T-cell (primary cell): ENCODE measurements at regions not wholly inside any gene's neighbourhood (a gene's known extent, or its start where the extent isn't known, plus 50 kb on each side); places are given as distances from the start of the nearest gene placed in this dataset.

Source experiments
- ATAC-seq, 4 experiments: fragments of 200-7000 bp in 3 of 4; fragments of 150-1000 bp in 1 of 4; cut with Tn5 transposase; replicated peaks in 1 of 4; 1 replicate in 3 of 4; 2 replicates in 1 of 4; pipeline ENCODE4 v1.10.0; 2021; ENCODE audit warnings: moderate library complexity in 3 of 4, mild to moderate bottlenecking in 2 of 4, moderate number of reproducible peaks in 1 of 4
- CTCF ChIA-PET, 2 donors: fragments of 300-600 bp; sonication (Branson Sonifier 250); formaldehyde crosslinking; loops; one replicate each; lab custom pipeline; 2022; ENCODE audit warnings: antibody characterized with exemption in 2 of 2; lab: Charles Lee
- POLR2A ChIA-PET, 2 donors: fragments of 300-600 bp; sonication (Branson Sonifier 250); formaldehyde crosslinking; loops; one replicate each; lab custom pipeline; 2022; ENCODE audit warnings: antibody characterized with exemption in 2 of 2; lab: Charles Lee
- DNase-seq, 35 experiments: peaks; one replicate each; pipeline versions ENCODE4 v3.0.0 to v3.0.0-alpha.2; 2013 to 2023
- H3K27ac ChIP-seq: one replicate; pipeline ENCODE4 v1.5.1; 2013; ENCODE audit warnings: low read length
- H3K27me3 ChIP-seq, 2 experiments: replicated peaks in 1 of 2; 1 replicate in 1 of 2; 2 replicates in 1 of 2; pipeline versions ENCODE4 v1.6.1 to v1.7.0; 2013; ENCODE audit warnings: low read length in 1 of 2, mixed read lengths in 1 of 2; ENCODE audit not compliant: control insufficient read depth in 2 of 2, insufficient read depth in 2 of 2; ENCODE audit errors: extremely low read depth in 1 of 2
- H3K36me3 ChIP-seq, 2 donors: 1 replicate in 1 of 2; 2 replicates in 1 of 2; pipeline versions ENCODE4 v1.6.1 to v1.7.0; 2013; ENCODE audit warnings: low read length in 1 of 2; ENCODE audit not compliant: control insufficient read depth in 2 of 2, insufficient read depth in 1 of 2; ENCODE audit errors: extremely low read depth in 1 of 2
- H3K4me1 ChIP-seq, 2 experiments: 1 replicate in 1 of 2; 2 replicates in 1 of 2; pipeline versions ENCODE4 v1.6.1 to v1.7.0; 2013; ENCODE audit warnings: low read length in 2 of 2, mixed read lengths in 1 of 2; ENCODE audit not compliant: insufficient read depth in 2 of 2, control insufficient read depth in 1 of 2; ENCODE audit errors: extremely low read depth in 1 of 2
- H3K4me3 ChIP-seq, 2 donors: 1 replicate in 1 of 2; 2 replicates in 1 of 2; pipeline versions ENCODE4 v1.5.1 to v1.7.0; 2013; ENCODE audit warnings: mild to moderate bottlenecking in 2 of 2, low read length in 1 of 2, moderate library complexity in 1 of 2; ENCODE audit not compliant: control insufficient read depth in 1 of 2; ENCODE audit errors: extremely low read depth in 1 of 2
- H3K9me3 ChIP-seq: 2 replicates; pipeline ENCODE4 v1.7.0; 2013
- H3K27ac Mint-ChIP-seq, 2 donors: one replicate each; pipeline ENCODE4 v1.8.0; 2020 to 2021; ENCODE audit warnings: mild to moderate bottlenecking in 2 of 2, mixed read lengths in 2 of 2
- H3K27me3 Mint-ChIP-seq, 2 donors: one replicate each; pipeline ENCODE4 v1.8.0; 2021 to 2022; ENCODE audit warnings: mixed read lengths in 2 of 2
- H3K36me3 Mint-ChIP-seq: one replicate; pipeline ENCODE4 v1.8.0; 2021; ENCODE audit warnings: mixed read lengths
- H3K4me1 Mint-ChIP-seq, 3 donors: one replicate each; pipeline ENCODE4 v1.8.0; 2020 to 2022; ENCODE audit warnings: mixed read lengths in 3 of 3, mild to moderate bottlenecking in 1 of 3
- H3K4me3 Mint-ChIP-seq, 3 donors: one replicate each; pipeline ENCODE4 v1.8.0; 2020 to 2022; ENCODE audit warnings: mild to moderate bottlenecking in 3 of 3, mixed read lengths in 3 of 3, moderate library complexity in 3 of 3
- H3K9me3 Mint-ChIP-seq, 3 donors: one replicate each; pipeline ENCODE4 v1.8.0; 2020 to 2022; ENCODE audit warnings: mixed read lengths in 3 of 3
- WGBS: methylation state at CpG from one replicate; pipeline ENCODE4 v1.1.5; 2013; ENCODE audit warnings: missing lambda C conversion rate; ENCODE audit not compliant: insufficient coverage; 5-methylcytosine and 5-hydroxymethylcytosine counted together

GRCh38 chr7:157484411-157485081, 147.7 kb downstream of the DNAJB6 start:
- CTCF ChIA-PET: no interaction called here

GRCh38 chr7:157485361-157485831, 148.6 kb downstream of the DNAJB6 start:
- Histone ChIP-seq H3K36me3 (no peaks in the 10 kb centered on the region), H3K27me3 (peaks cover 0 to 36% of the 10 kb centered on the region in 2 experiments), H3K9me3 (no peaks in the 10 kb centered on the region), H3K27ac (no peak overlapping the region), H3K4me3 (no peak overlapping the region), H3K4me1 (peaks cover 2 to 30% of the 10 kb centered on the region in 2 experiments)
- ChIA-PET POLR2A (no interaction called here), CTCF (no interaction called here)
- Mint-ChIP-seq H3K4me1 (peaks cover 16 to 40% (median 22%) of the 10 kb centered on the region in 3 donors), H3K27ac (peak overlapping the region in 1 of 2 donors; percentile 6), H3K27me3 (no peaks in the 10 kb centered on the region), H3K4me3 (no peak overlapping the region), H3K36me3 (no peaks in the 10 kb centered on the region), H3K9me3 (no peaks in the 10 kb centered on the region)
- ATAC-seq: peak in 3 of 4 experiments; percentile 49 to 73 (median 54)
- 65% methylated on average over 7 of the region's 12 CpGs for WGBS
- peak in 1 of 35 experiments; percentile 24 for DNase-seq

More at GRCh38 chr7:157484411-157485081, 147.7 kb downstream of the DNAJB6 start:
- H3K4me3 ChIP-seq: no peak overlapping the region
- no peak overlapping the region for H3K27ac ChIP-seq
- 83% methylated on average over 26 of the region's 28 CpGs for WGBS
- H3K36me3 Mint-ChIP-seq: no peaks in the 10 kb centered on the region
- ATAC-seq (no peak), DNase-seq (peak in 1 of 35 experiments; percentile 10)
- H3K4me1 Mint-ChIP-seq: peaks cover 13 to 34% (median 15%) of the 10 kb centered on the region in 3 donors
- peaks cover 0 to 39% of the 10 kb centered on the region in 2 experiments for H3K27me3 ChIP-seq
- H3K27ac Mint-ChIP-seq: no peak overlapping the region
- no peaks in the 10 kb centered on the region for H3K27me3 Mint-ChIP-seq
- H3K36me3 ChIP-seq: no peaks in the 10 kb centered on the region
- POLR2A ChIA-PET: no interaction called here
- H3K9me3 Mint-ChIP-seq: no peaks in the 10 kb centered on the region
- peaks cover 0 to 21% of the 10 kb centered on the region in 2 experiments for H3K4me1 ChIP-seq
- no peaks in the 10 kb centered on the region for H3K9me3 ChIP-seq
- peak overlapping the region in 1 of 3 donors; percentile 19 for H3K4me3 Mint-ChIP-seq

GRCh38 chr7:157486007-157486755, 149.4 kb downstream of the DNAJB6 start:
- CTCF ChIA-PET: no interaction called here

GRCh38 chr7:157487046-157487770, 150.4 kb downstream of the DNAJB6 start:
- ChIA-PET CTCF (no interaction called here), POLR2A (no interaction called here)
- H3K27me3 ChIP-seq: peaks cover 0 to 29% of the 10 kb centered on the region in 2 experiments
- no peaks in the 10 kb centered on the region for H3K36me3 Mint-ChIP-seq
- no peak overlapping the region for H3K27ac Mint-ChIP-seq
- no peaks in the 10 kb centered on the region for H3K36me3 ChIP-seq
- peak overlapping the region in 1 of 3 donors; percentile 17 for H3K4me3 Mint-ChIP-seq
- no peaks in the 10 kb centered on the region for H3K27me3 Mint-ChIP-seq
- H3K4me1 Mint-ChIP-seq: peaks cover 29 to 55% (median 33%) of the 10 kb centered on the region in 3 donors
- WGBS: 92% methylated on average over 22 of the region's 24 CpGs
- ATAC-seq: no peak
- H3K9me3 Mint-ChIP-seq: peaks cover 0 to 2% (median under 1%) of the 10 kb centered on the region in 3 donors
- H3K4me3 ChIP-seq: no peak overlapping the region
- H3K9me3 ChIP-seq: no peaks in the 10 kb centered on the region
- peaks cover 11 to 28% of the 10 kb centered on the region in 2 experiments for H3K4me1 ChIP-seq
- peak in 2 of 35 experiments; percentile 2 to 9 for DNase-seq
- H3K27ac ChIP-seq: no peak overlapping the region

More at GRCh38 chr7:157486007-157486755, 149.4 kb downstream of the DNAJB6 start:
- Histone ChIP-seq H3K4me3 (no peak overlapping the region), H3K9me3 (no peaks in the 10 kb centered on the region), H3K36me3 (no peaks in the 10 kb centered on the region), H3K4me1 (peaks cover 10 to 28% of the 10 kb centered on the region in 2 experiments), H3K27me3 (peaks cover 0 to 29% of the 10 kb centered on the region in 2 experiments), H3K27ac (no peak overlapping the region)
- Mint-ChIP-seq H3K9me3 (no peaks in the 10 kb centered on the region), H3K27me3 (no peaks in the 10 kb centered on the region), H3K27ac (no peak overlapping the region), H3K4me3 (no peak overlapping the region), H3K36me3 (no peaks in the 10 kb centered on the region), H3K4me1 (peaks cover 24 to 48% (median 30%) of the 10 kb centered on the region in 3 donors)
- POLR2A ChIA-PET: no interaction called here
- peak in 2 of 35 experiments; percentile 4 to 16 for DNase-seq
- no peak for ATAC-seq
- no CpG with 5 or more reads among the region's 11 CpGs for WGBS

GRCh38 chr7:157488281-157488680, 151.5 kb downstream of the DNAJB6 start:
- peaks cover 0 to 31% of the 10 kb centered on the region in 2 experiments for H3K27me3 ChIP-seq
- ChIA-PET CTCF (no interaction called here), POLR2A (no interaction called here)
- 97% methylated on average over 12 of the region's 24 CpGs for WGBS
- Mint-ChIP-seq H3K27me3 (no peaks in the 10 kb centered on the region), H3K4me3 (no peak overlapping the region), H3K9me3 (peaks cover 0 to 7% (median 3%) of the 10 kb centered on the region in 3 donors), H3K27ac (no peak overlapping the region), H3K4me1 (peaks cover 35 to 54% (median 39%) of the 10 kb centered on the region in 3 donors), H3K36me3 (no peaks in the 10 kb centered on the region)
- no peaks in the 10 kb centered on the region for H3K36me3 ChIP-seq
- DNase-seq (peak in 2 of 35 experiments; percentile 3 to 14), ATAC-seq (no peak)
- no peak overlapping the region for H3K4me3 ChIP-seq
- H3K27ac ChIP-seq: no peak overlapping the region
- H3K9me3 ChIP-seq: no peaks in the 10 kb centered on the region
- peaks cover 11 to 31% of the 10 kb centered on the region in 2 experiments for H3K4me1 ChIP-seq

- Mint-ChIP-seq H3K4me1 (peaks cover 40 to 53% (median 45%) of the 10 kb centered on the region in 3 donors), H3K36me3 (no peaks in the 10 kb centered on the region), H3K9me3 (peaks cover 0 to 7% (median 3%) of the 10 kb centered on the region in 3 donors), H3K4me3 (no peak overlapping the region), H3K27me3 (peaks cover 0 to 5% of the 10 kb centered on the region in 2 donors), H3K27ac (peak overlapping the region in 1 of 2 donors; percentile 31)
- Histone ChIP-seq H3K4me3 (no peak overlapping the region), H3K9me3 (no peaks in the 10 kb centered on the region), H3K27me3 (peaks cover 0 to 27% of the 10 kb centered on the region in 2 experiments), H3K4me1 (peaks cover 11 to 31% of the 10 kb centered on the region in 2 experiments), H3K27ac (no peak overlapping the region), H3K36me3 (no peaks in the 10 kb centered on the region)
- ATAC-seq (no peak), DNase-seq (peak in 4 of 35 experiments; percentile 0 to 12 (median 7))
- ChIA-PET CTCF (interaction anchor here in 1 of 2 donors (0.7 kb wide), 1 partner anchor 174 kb away, joined by 5 read pairs; no protein-coding TSS in a partner anchor), POLR2A (no interaction called here)
- WGBS: 85% methylated on average over 4 of the region's 10 CpGs
Measured at GRCh38 chr7:157488966-157489365, 152.2 kb downstream of the DNAJB6 start.
